22Rv1 (cell line): ENCODE measurements at regions not wholly inside any gene's neighbourhood (a gene's known extent, or its start where the extent isn't known, plus 50 kb on each side); places are given as distances from the start of the nearest gene placed in this dataset.

Source experiments
- CTCF ChIP-seq: fragments of 450-650 bp; IDR thresholded peaks from 2 replicates; pipeline ENCODE4 v1.5.1; 2017; ENCODE audit warnings: mild to moderate bottlenecking
- ZFX ChIP-seq: fragments of 450-650 bp; IDR thresholded peaks from 2 replicates; pipeline ENCODE4 v1.6.1; 2017; ENCODE audit warnings: antibody characterized with exemption, borderline replicate concordance

GRCh38 chr17:5915337-5915736 is 154.8 kb upstream of the WSCD1 start:
- TF ChIP-seq CTCF (no peak), ZFX (no peak)
